ENCODE measurements at regions not wholly inside any gene's neighbourhood (a gene's known extent, or its start where the extent isn't known, plus 50 kb on each side); places are given as distances from the start of the nearest gene placed in this dataset.
A peak's percentile ranks its signal among the peaks of the same experiment; 100 is the strongest.
"Not testable (repeated sequence)": the region's sequence is repeated elsewhere in the genome, so short reads cannot be mapped to it uniquely, and the experiment has no call there.

DNA sequence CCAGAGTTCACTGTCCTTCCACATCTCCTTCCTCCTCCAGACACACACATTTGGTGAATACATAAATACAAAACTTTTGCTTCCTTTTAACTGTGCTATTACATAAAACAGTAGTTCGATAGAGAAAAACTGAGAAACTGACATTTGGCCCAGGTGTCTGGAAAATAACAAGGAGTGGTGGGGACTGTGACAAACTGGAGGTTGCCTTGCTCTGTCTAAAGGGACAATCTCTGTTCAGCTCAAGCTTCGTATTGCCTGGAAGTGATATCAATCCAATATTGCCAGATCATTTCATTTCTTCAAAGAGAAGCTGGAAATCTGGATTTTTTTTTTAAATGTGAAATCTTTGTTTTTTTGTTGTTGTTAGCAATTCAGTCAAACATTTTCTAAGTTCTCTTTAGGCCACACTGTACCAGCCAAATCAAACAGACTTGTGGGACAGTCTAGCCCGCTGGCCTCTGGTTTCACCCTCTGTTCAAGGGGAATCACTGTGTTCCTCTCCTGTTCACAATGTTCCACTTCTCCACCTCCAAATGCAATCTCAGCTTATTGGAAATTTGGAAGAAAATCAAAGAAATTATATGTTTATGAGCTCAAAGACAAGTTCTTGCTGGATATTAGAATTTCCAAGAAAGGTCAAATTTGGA, 612.5 kb downstream of the KIF4B start:
- peaks cover 4% of the 10 kb centered on the region for H3K4me1 ChIP-seq (ENCODE audit: control insufficient read depth, insufficient read depth, low read length, poor library complexity, severe bottlenecking)
- no peaks in the 10 kb centered on the region for H3K9me3 ChIP-seq (ENCODE audit: control insufficient read depth, low read length)
- no peak overlapping the region for H3K27ac ChIP-seq (ENCODE audit: low read depth, low read length, severe bottlenecking)
- no peaks in the 10 kb centered on the region for H3K36me3 ChIP-seq (ENCODE audit: control insufficient read depth, insufficient read depth, low read length)
- 100% methylated on average over 1 to 2 of the region's 3 CpGs for WGBS, 2 experiments (ENCODE audit: insufficient coverage in 2 of 2)
- no peak overlapping the region for H3K4me3 ChIP-seq (ENCODE audit: extremely low read depth, insufficient read depth, low read length, poor library complexity, severe bottlenecking)

DNA sequence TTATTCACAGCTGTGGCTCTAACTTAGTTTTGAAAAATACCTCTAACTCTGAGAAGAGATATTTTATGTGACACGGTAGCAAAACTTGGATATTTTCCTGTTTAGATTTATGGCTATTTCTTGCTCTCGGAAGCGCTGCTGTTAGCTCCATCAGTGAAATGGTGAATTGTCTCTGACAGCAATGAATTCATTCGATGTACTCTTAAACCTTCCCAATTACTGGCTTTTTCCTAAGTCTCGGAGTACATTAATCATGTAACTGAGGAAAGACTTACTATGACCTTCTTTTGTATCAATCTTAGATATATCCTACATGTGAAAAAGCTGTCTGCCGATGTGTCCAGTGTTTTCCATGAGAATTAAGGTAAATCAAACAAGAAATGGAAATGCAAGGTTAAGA, 613.0 kb downstream of the KIF4B start:
- Histone ChIP-seq H3K36me3 (ENCODE audit: control insufficient read depth, insufficient read depth, low read length) (no peaks in the 10 kb centered on the region), H3K4me1 (ENCODE audit: control insufficient read depth, insufficient read depth, low read length, poor library complexity, severe bottlenecking) (peaks cover 9% of the 10 kb centered on the region), H3K9me3 (ENCODE audit: control insufficient read depth, low read length) (no peaks in the 10 kb centered on the region), H3K4me3 (ENCODE audit: extremely low read depth, insufficient read depth, low read length, poor library complexity, severe bottlenecking) (no peak overlapping the region), H3K27ac (ENCODE audit: low read depth, low read length, severe bottlenecking) (no peak overlapping the region)
- 87 to 96% methylated on average over 5 of the region's 6 CpGs for WGBS, 2 experiments (ENCODE audit: insufficient coverage in 2 of 2)

DNA sequence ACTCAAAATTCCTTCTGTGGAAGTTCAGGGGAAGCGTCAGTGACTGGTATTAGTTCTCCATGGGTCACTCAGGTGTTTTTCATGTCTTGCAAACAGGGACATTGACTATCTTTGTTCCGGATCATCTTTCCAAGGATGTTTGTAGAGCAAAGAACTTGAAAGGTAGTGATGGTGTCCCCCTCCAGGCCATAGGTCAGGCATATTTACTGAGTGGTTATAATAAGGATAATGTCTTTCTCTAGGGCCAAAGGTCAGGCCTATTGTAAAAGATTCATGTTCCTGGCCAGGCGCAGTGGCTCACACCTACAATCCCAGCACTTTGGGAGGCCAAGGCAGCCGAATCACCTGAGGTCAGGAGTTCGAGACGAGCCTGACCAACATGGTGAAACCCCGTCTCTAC, 614.8 kb downstream of the KIF4B start:
- Histone ChIP-seq H3K36me3 (ENCODE audit: control insufficient read depth, insufficient read depth, low read length) (no peaks in the 10 kb centered on the region), H3K4me1 (ENCODE audit: control insufficient read depth, insufficient read depth, low read length, poor library complexity, severe bottlenecking) (peaks cover 10% of the 10 kb centered on the region), H3K4me3 (ENCODE audit: extremely low read depth, insufficient read depth, low read length, poor library complexity, severe bottlenecking) (no peak overlapping the region), H3K27ac (ENCODE audit: low read depth, low read length, severe bottlenecking) (no peak overlapping the region), H3K9me3 (ENCODE audit: control insufficient read depth, low read length) (peaks cover 4% of the 10 kb centered on the region)
- WGBS, 2 experiments (ENCODE audit: insufficient coverage in 2 of 2), result 82 to 84% methylated on average over 6 to 7 of the region's 7 CpGs

DNA sequence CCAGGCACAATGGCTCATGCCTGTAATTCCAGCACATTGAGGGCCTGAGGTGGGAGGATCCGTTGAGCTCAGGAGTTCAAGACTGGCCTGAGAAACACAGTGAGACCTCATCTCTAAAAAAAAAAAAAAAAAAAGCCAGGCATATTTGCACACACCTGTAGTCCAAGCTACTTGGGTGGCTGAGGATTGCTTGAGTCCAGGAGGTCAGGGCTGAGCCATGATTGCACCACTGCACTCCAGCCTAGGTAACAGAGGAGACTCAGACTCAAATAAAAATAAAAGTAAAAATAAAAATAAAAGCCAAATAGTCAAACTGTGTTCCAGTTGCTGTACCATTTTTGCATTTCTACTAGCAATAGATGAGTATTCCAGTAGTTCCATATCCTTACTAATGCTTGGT, 616.0 kb downstream of the KIF4B start:
- no peak overlapping the region for H3K4me3 ChIP-seq (ENCODE audit: extremely low read depth, insufficient read depth, low read length, poor library complexity, severe bottlenecking)
- no CpG with 5 or more reads among the region's 1 CpG for WGBS, 2 experiments (ENCODE audit: insufficient coverage in 2 of 2)

DNA sequence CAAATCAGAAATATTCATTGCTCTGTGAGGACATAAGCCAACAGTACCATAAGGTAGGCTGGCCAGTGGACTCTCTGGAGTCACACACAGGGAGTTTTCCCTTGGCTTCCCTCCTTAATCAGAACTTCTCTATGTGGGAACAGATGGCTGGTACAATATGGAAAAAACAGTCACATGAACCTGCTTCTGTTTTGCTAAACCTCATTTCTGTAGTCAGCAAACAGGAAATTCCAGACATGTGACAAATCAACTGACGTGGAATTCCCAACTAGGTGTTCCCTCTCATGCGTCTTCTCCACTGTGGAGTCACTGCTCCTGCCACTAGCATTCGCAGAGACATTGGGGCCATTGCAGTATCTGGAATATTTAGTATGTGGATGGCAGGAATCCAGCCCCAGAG, 617.6 kb downstream of the KIF4B start:
- Histone ChIP-seq H3K27ac (ENCODE audit: low read depth, low read length, severe bottlenecking) (peak overlapping the region; percentile 37), H3K4me1 (ENCODE audit: control insufficient read depth, insufficient read depth, low read length, poor library complexity, severe bottlenecking) (peaks cover 10% of the 10 kb centered on the region), H3K4me3 (ENCODE audit: extremely low read depth, insufficient read depth, low read length, poor library complexity, severe bottlenecking) (no peak overlapping the region), H3K9me3 (ENCODE audit: control insufficient read depth, low read length) (peaks cover 12% of the 10 kb centered on the region), H3K36me3 (ENCODE audit: control insufficient read depth, insufficient read depth, low read length) (no peaks in the 10 kb centered on the region)
- WGBS, 2 experiments (ENCODE audit: insufficient coverage in 2 of 2), result 72 to 82% methylated on average over 2 of the region's 3 CpGs

More for the DNA sequence above, 616.0 kb downstream of the KIF4B start:
- Histone ChIP-seq H3K27ac (ENCODE audit: low read depth, low read length, severe bottlenecking) (no peak overlapping the region), H3K36me3 (ENCODE audit: control insufficient read depth, insufficient read depth, low read length) (no peaks in the 10 kb centered on the region), H3K4me1 (ENCODE audit: control insufficient read depth, insufficient read depth, low read length, poor library complexity, severe bottlenecking) (peaks cover 10% of the 10 kb centered on the region), H3K9me3 (ENCODE audit: control insufficient read depth, low read length) (peaks cover 12% of the 10 kb centered on the region)

DNA sequence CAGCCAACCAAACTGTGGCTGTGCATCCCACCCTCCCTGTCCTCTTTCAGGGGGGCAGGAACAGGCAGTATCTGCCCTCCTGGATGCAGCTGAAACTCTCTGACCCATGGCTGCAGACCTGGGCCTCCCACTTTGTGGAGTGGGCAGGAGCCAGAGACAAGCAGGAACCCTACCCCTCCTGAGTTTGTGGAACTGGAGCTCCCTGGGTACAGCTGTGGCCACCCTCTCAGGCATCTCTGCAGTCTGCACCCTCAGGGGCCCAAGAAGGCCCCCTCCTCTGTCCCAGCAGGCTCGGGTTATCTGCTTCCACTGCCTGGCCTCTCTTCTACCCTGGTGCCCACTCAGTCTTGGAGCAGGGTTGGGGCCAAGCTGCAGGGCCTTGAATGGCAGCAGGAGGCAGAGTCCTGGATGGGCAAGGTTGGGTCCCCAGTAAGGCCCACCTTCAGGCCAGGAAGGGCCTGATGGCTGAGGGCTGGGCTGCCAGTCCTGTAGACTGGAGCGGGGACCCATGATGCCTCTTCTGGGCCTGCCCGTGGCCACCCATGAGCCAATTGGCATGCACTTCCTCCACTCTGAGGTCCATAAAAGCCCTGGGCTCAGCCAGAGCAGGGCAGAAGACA, 619.9 kb downstream of the KIF4B start:
- Histone ChIP-seq H3K9me3 (ENCODE audit: control insufficient read depth, low read length) (peaks cover 12% of the 10 kb centered on the region), H3K4me1 (ENCODE audit: control insufficient read depth, insufficient read depth, low read length, poor library complexity, severe bottlenecking) (peaks cover 10% of the 10 kb centered on the region), H3K27ac (ENCODE audit: low read depth, low read length, severe bottlenecking) (no peak overlapping the region), H3K36me3 (ENCODE audit: control insufficient read depth, insufficient read depth, low read length) (no peaks in the 10 kb centered on the region), H3K4me3 (ENCODE audit: extremely low read depth, insufficient read depth, low read length, poor library complexity, severe bottlenecking) (no peak overlapping the region)
- 90 to 94% methylated on average over 2 to 3 of the region's 3 CpGs for WGBS, 2 experiments (ENCODE audit: insufficient coverage in 2 of 2)

DNA sequence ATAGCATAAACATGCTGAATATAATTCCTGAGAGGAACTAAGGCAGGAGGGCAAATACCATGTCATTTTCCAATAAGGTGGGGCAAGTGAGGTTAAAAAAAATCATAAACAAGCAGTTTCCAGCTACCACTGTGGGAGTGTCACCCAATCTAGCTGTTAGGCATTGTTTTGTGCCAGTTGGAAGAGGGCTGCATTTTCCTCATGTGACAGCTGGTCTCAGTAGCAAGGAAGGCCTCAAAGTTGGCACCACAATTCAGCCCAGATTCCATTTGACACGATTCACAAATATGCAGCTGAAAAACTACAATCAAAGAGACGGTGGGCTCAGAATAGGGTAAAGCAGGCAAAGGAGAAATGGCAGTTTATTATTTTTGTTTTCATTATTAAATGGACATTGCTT, 636.1 kb downstream of the KIF4B start:
- Histone ChIP-seq H3K4me1 (ENCODE audit: control insufficient read depth, insufficient read depth, low read length, poor library complexity, severe bottlenecking) (no peaks in the 10 kb centered on the region), H3K4me3 (ENCODE audit: extremely low read depth, insufficient read depth, low read length, poor library complexity, severe bottlenecking) (no peak overlapping the region), H3K27ac (ENCODE audit: low read depth, low read length, severe bottlenecking) (no peak overlapping the region), H3K9me3 (ENCODE audit: control insufficient read depth, low read length) (no peaks in the 10 kb centered on the region), H3K36me3 (ENCODE audit: control insufficient read depth, insufficient read depth, low read length) (no peaks in the 10 kb centered on the region)
- WGBS, 2 experiments (ENCODE audit: insufficient coverage in 2 of 2), result 100% methylated on average over 1 of the region's 2 CpGs; no CpG with 5 or more reads in 1 of the 2 experiments

DNA sequence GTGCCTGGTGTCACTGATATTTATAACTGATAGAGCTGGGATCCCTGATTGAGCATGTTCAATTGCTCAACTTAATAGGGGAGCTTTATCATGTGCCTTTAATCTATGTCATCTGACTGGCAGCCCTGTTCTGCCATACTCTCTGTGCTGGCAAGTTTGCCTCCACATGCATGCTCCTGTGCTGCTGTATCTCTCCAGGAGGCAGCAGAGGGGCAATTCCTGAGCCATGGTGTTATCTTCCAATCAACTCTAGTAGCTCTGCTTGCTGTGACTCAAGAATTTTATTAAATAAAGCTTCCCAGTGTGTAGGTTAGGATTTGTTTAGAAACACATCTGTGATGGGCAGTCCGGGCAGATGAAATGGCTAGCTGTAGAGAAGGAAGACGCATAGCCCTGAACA, 642.0 kb downstream of the KIF4B start:
- no peaks in the 10 kb centered on the region for H3K4me1 ChIP-seq (ENCODE audit: control insufficient read depth, insufficient read depth, low read length, poor library complexity, severe bottlenecking)
- no peak overlapping the region for H3K27ac ChIP-seq (ENCODE audit: low read depth, low read length, severe bottlenecking)
- 69 to 92% methylated on average over 2 of the region's 2 CpGs for WGBS, 2 experiments (ENCODE audit: insufficient coverage in 2 of 2)

DNA sequence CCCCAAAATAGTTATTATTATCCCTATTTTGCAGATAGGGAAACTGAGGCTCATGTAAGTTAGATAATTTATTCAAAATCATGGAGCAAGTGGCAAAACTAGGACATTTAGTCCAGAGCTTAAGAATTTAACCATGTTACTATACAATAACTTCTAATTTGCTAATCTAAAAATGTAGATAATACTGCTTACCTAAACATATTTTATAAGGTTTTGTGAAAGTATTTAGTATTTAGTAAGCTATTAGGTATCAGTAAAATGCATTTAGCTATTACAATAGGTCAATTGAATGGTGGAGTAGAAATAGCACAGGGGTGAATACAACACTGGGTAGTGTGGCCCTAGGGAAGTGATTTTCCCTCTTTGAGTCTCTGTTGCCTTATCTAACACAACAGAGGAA, 648.3 kb downstream of the KIF4B start:
- Histone ChIP-seq H3K4me1 (ENCODE audit: control insufficient read depth, insufficient read depth, low read length, poor library complexity, severe bottlenecking) (no peaks in the 10 kb centered on the region), H3K27ac (ENCODE audit: low read depth, low read length, severe bottlenecking) (no peak overlapping the region), H3K36me3 (ENCODE audit: control insufficient read depth, insufficient read depth, low read length) (no peaks in the 10 kb centered on the region), H3K4me3 (ENCODE audit: extremely low read depth, insufficient read depth, low read length, poor library complexity, severe bottlenecking) (no peak overlapping the region), H3K9me3 (ENCODE audit: control insufficient read depth, low read length) (no peaks in the 10 kb centered on the region)

More for the DNA sequence above, 642.0 kb downstream of the KIF4B start:
- H3K9me3 ChIP-seq (ENCODE audit: control insufficient read depth, low read length), result no peaks in the 10 kb centered on the region
- no peaks in the 10 kb centered on the region for H3K36me3 ChIP-seq (ENCODE audit: control insufficient read depth, insufficient read depth, low read length)
- H3K4me3 ChIP-seq (ENCODE audit: extremely low read depth, insufficient read depth, low read length, poor library complexity, severe bottlenecking), result no peak overlapping the region

DNA sequence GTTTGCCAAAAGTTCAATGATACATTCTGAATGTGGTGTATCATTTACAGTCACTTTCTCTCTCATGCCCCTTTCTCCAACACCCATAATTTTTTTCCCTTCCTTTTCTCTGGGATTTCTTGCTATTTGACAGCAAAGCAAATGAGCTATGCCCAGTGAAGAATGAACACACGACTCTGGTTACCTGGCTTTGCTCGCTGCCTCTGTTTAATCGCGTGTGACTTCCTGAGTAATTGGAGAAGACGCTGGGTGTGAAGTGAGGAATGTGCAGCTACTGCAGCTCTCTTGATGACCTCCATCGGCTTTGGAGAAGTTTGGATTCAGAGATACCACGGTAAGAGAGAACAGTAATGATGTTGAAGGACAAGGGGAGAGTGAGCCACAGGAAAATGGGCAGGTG, 651.8 kb downstream of the KIF4B start:
- no peak overlapping the region for H3K4me3 ChIP-seq (ENCODE audit: extremely low read depth, insufficient read depth, low read length, poor library complexity, severe bottlenecking)
- no peaks in the 10 kb centered on the region for H3K4me1 ChIP-seq (ENCODE audit: control insufficient read depth, insufficient read depth, low read length, poor library complexity, severe bottlenecking)
- H3K9me3 ChIP-seq (ENCODE audit: control insufficient read depth, low read length), result no peaks in the 10 kb centered on the region
- H3K27ac ChIP-seq (ENCODE audit: low read depth, low read length, severe bottlenecking), result no peak overlapping the region
- H3K36me3 ChIP-seq (ENCODE audit: control insufficient read depth, insufficient read depth, low read length), result no peaks in the 10 kb centered on the region
- 70 to 80% methylated on average over 5 to 7 of the region's 7 CpGs for WGBS, 2 experiments (ENCODE audit: insufficient coverage in 2 of 2)

DNA sequence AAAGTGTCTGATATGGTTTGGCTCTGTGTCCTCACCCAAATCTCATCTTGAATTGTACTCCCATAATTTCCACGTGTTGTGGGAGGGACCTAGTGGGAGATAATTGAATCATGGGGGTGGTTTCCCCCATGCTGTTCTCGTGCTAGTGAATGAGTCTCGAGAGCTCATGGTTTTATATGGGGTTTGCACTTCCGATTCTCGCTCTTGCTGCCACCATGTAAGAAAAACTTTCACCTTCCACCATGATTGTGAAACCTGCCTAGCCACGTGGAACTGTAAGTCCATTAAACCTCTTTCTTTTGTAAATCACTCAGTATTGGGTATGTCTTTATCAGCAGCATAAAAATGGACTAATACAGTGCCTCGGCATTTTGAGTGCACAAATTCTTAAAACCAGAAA, 655.0 kb upstream of the SGCD start:
- 89 to 100% methylated on average over 1 to 3 of the region's 7 CpGs for WGBS, 2 experiments (ENCODE audit: insufficient coverage in 2 of 2)
- not testable (repeated sequence) for H3K36me3 ChIP-seq (ENCODE audit: control insufficient read depth, insufficient read depth, low read length); H3K9me3 ChIP-seq (ENCODE audit: control insufficient read depth, low read length)

More for the DNA sequence above, 655.0 kb upstream of the SGCD start:
- not testable (repeated sequence) for H3K4me1 ChIP-seq (ENCODE audit: control insufficient read depth, insufficient read depth, low read length, poor library complexity, severe bottlenecking); H3K4me3 ChIP-seq (ENCODE audit: extremely low read depth, insufficient read depth, low read length, poor library complexity, severe bottlenecking); H3K27ac ChIP-seq (ENCODE audit: low read depth, low read length, severe bottlenecking)
